B cell (primary cell): ENCODE measurements at regions not wholly inside any gene's neighbourhood (a gene's known extent, or its start where the extent isn't known, plus 50 kb on each side); places are given as distances from the start of the nearest gene placed in this dataset.

ENCODE experiments used
- ATAC-seq: fragments of 200-7000 bp; cut with Tn5 transposase; one replicate; pipeline ENCODE4 v1.10.0; 2021; ENCODE audit warnings: low read depth, mild to moderate bottlenecking, moderate number of reproducible peaks, moderate library complexity
- CTCF ChIA-PET: fragments of 350-600 bp; sonication (Branson Sonifier 250); formaldehyde crosslinking; loops from one replicate; lab custom pipeline; 2021; ENCODE audit warnings: antibody characterized with exemption, inconsistent platforms; lab: Charles Lee
- POLR2A ChIA-PET: fragments of 350-600 bp; sonication (Branson Sonifier 250); formaldehyde crosslinking; loops from one replicate; lab custom pipeline; 2021; ENCODE audit warnings: antibody characterized with exemption; lab: Charles Lee
- DNase-seq: peaks from one replicate; pipeline ENCODE4 v3.0.0; 2013
- H2AFZ ChIP-seq: 2 replicates; pipeline ENCODE4 v1.6.1; 2012; ENCODE audit warnings: mild to moderate bottlenecking, low read depth, low read length; ENCODE audit not compliant: insufficient read depth, poor library complexity, severe bottlenecking
- H3K27ac ChIP-seq, 2 donors: 1 replicate in 1 of 2; 2 replicates in 1 of 2; pipeline ENCODE4 v1.5.1; 2012 to 2013; ENCODE audit warnings: low read length in 2 of 2, mild to moderate bottlenecking in 2 of 2, moderate library complexity in 1 of 2
- H3K27me3 ChIP-seq, 4 experiments: fragments of 200-600 bp in 1 of 4; sonication (generic) in 1 of 4; replicated peaks in 1 of 4; 1 replicate in 2 of 4; 2 replicates in 2 of 4; pipeline versions ENCODE4 v1.6.1 to v1.7.0; 2013 to 2016; ENCODE audit warnings: low read length in 3 of 4, mild to moderate bottlenecking in 2 of 4, mixed read lengths in 1 of 4, moderate library complexity in 1 of 4; ENCODE audit not compliant: insufficient read depth in 4 of 4, control insufficient read depth in 3 of 4; ENCODE audit errors: control extremely low read depth in 1 of 4
- H3K36me3 ChIP-seq, 2 experiments: replicated peaks in 1 of 2; 1 replicate in 1 of 2; 2 replicates in 1 of 2; pipeline versions ENCODE4 v1.6.1 to v1.7.1; 2013; ENCODE audit warnings: low read length in 1 of 2; ENCODE audit not compliant: insufficient read depth in 2 of 2, control insufficient read depth in 1 of 2; ENCODE audit errors: control extremely low read depth in 1 of 2, extremely low read depth in 1 of 2
- H3K4me1 ChIP-seq, 2 donors: fragments of 200-600 bp in 1 of 2; sonication (generic) in 1 of 2; 1 replicate in 1 of 2; 2 replicates in 1 of 2; pipeline versions ENCODE4 v1.5.1 to v1.6.1; 2013 to 2017; ENCODE audit warnings: low read length in 2 of 2; ENCODE audit not compliant: control insufficient read depth in 2 of 2, insufficient read depth in 2 of 2
- H3K4me2 ChIP-seq: replicated peaks from 2 replicates; pipeline ENCODE3; 2012; ENCODE audit warnings: mild to moderate bottlenecking, low read depth, low read length; ENCODE audit not compliant: poor library complexity, severe bottlenecking
- H3K4me3 ChIP-seq, 5 experiments: fragments of 200-600 bp in 1 of 5; sonication (generic) in 1 of 5; 1 replicate in 3 of 5; 2 replicates in 2 of 5; pipeline versions ENCODE4 v1.5.1 to v1.7.0; 2011 to 2016; ENCODE audit warnings: low read length in 4 of 5, mild to moderate bottlenecking in 4 of 5, low read depth in 2 of 5, control low read depth in 1 of 5, moderate library complexity in 1 of 5; ENCODE audit not compliant: insufficient read depth in 1 of 5; ENCODE audit errors: control extremely low read depth in 1 of 5, extremely low read depth in 1 of 5
- H3K79me2 ChIP-seq: fragments of 200-600 bp; sonication (generic); one replicate; pipeline ENCODE4 v1.6.0; 2016; ENCODE audit warnings: low read length; ENCODE audit not compliant: control insufficient read depth, insufficient read depth
- H3K9ac ChIP-seq: fragments of 200-600 bp; sonication (generic); 2 replicates; pipeline ENCODE4 v1.6.1; 2017; ENCODE audit warnings: mild to moderate bottlenecking, low read length, moderate library complexity
- H3K9me3 ChIP-seq, 3 donors: one replicate each; pipeline versions ENCODE4 v1.6.1 to v1.7.1; 2013; ENCODE audit warnings: low read length in 2 of 3; ENCODE audit not compliant: control insufficient read depth in 2 of 3, insufficient read depth in 1 of 3; ENCODE audit errors: control extremely low read depth in 1 of 3
- H4K20me1 ChIP-seq: 2 replicates; pipeline ENCODE4 v1.6.0; 2012; ENCODE audit warnings: mild to moderate bottlenecking, low read length; ENCODE audit not compliant: insufficient read depth, control insufficient read depth, poor library complexity, severe bottlenecking
- H3K27ac Mint-ChIP-seq: one replicate; pipeline ENCODE4 v1.8.0; 2021; ENCODE audit warnings: mixed read lengths
- H3K27me3 Mint-ChIP-seq: one replicate; pipeline ENCODE4 v1.8.0; 2021; ENCODE audit warnings: mixed read lengths
- H3K4me1 Mint-ChIP-seq: one replicate; pipeline ENCODE4 v1.8.0; 2021; ENCODE audit warnings: mixed read lengths
- H3K4me3 Mint-ChIP-seq: one replicate; pipeline ENCODE4 v1.8.0; 2021; ENCODE audit warnings: mixed read lengths
- H3K9me3 Mint-ChIP-seq: one replicate; pipeline ENCODE4 v1.8.0; 2022; ENCODE audit warnings: mixed read lengths; ENCODE audit not compliant: insufficient read depth
- EZH2 ChIP-seq: IDR thresholded peaks from 2 replicates; pipeline ENCODE4 v1.6.1; 2012; ENCODE audit warnings: borderline replicate concordance, low read depth, mild to moderate bottlenecking, moderate library complexity, low read length; ENCODE audit not compliant: insufficient read depth, poor library complexity, severe bottlenecking
- WGBS: methylation state at CpG from one replicate; pipeline ENCODE4 v1.1.5; 2013; ENCODE audit warnings: missing lambda C conversion rate; ENCODE audit not compliant: insufficient coverage; 5-methylcytosine and 5-hydroxymethylcytosine counted together
- intact Hi-C: fragments of 100-400 bp; cut with micrococcal nuclease; formaldehyde crosslinking; loops from one replicate; pipeline ENCODE4 v1.10.0; 2022
- TF ChIP-seq, protein P1 (sequence below): fragments of 200-600 bp; IDR thresholded peaks from one replicate; pipeline ENCODE4 v1.8.0; 2022; ENCODE audit warnings: antibody characterized with exemption, mild to moderate bottlenecking

DNA sequence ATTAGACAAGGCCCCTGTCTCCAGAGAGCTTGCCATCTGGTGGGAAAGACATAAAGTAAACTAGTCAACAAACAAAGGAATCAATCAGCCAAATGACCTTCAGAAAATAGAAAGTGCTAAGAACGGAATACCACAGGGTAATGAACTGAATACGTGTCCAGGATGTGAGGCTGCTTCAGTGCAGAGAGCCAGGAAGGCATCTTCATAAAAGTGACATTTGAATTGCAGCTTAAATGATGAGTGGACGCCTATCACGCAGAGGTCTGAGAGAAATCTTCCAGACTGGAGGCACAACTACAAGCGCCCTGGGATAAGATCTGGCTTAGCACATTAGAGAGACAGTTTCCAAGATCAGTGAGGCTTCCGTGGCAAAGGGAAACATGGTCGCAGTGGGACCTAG is 574.1 kb upstream of the CDH8 start:
- Histone ChIP-seq H2AFZ (no peak overlapping the region), H3K4me3 (no peak overlapping the region), H3K4me2 (no peak overlapping the region), H3K4me1 (no peaks in the 10 kb centered on the region), H3K36me3 (no peaks in the 10 kb centered on the region), H3K79me2 (no peaks in the 10 kb centered on the region), H4K20me1 (no peaks in the 10 kb centered on the region), H3K9me3 (no peaks in the 10 kb centered on the region), H3K27me3 (no peaks in the 10 kb centered on the region), H3K27ac (no peak overlapping the region), H3K9ac (no peak overlapping the region)
- ATAC-seq (no peak), DNase-seq (no peak)
- Mint-ChIP-seq H3K9me3 (peaks cover 3% of the 10 kb centered on the region), H3K4me3 (no peak overlapping the region), H3K4me1 (no peaks in the 10 kb centered on the region), H3K27ac (no peak overlapping the region), H3K27me3 (no peaks in the 10 kb centered on the region)
- ChIA-PET POLR2A (no interaction called here), CTCF (no interaction called here)
- TF ChIP-seq EZH2, result no peak
- TF ChIP-seq, protein P1, sequence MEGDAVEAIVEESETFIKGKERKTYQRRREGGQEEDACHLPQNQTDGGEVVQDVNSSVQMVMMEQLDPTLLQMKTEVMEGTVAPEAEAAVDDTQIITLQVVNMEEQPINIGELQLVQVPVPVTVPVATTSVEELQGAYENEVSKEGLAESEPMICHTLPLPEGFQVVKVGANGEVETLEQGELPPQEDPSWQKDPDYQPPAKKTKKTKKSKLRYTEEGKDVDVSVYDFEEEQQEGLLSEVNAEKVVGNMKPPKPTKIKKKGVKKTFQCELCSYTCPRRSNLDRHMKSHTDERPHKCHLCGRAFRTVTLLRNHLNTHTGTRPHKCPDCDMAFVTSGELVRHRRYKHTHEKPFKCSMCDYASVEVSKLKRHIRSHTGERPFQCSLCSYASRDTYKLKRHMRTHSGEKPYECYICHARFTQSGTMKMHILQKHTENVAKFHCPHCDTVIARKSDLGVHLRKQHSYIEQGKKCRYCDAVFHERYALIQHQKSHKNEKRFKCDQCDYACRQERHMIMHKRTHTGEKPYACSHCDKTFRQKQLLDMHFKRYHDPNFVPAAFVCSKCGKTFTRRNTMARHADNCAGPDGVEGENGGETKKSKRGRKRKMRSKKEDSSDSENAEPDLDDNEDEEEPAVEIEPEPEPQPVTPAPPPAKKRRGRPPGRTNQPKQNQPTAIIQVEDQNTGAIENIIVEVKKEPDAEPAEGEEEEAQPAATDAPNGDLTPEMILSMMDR, result no peak
- WGBS, result 48% methylated on average over 7 of the region's 7 CpGs
- intact Hi-C loops, result no loop called here

DNA sequence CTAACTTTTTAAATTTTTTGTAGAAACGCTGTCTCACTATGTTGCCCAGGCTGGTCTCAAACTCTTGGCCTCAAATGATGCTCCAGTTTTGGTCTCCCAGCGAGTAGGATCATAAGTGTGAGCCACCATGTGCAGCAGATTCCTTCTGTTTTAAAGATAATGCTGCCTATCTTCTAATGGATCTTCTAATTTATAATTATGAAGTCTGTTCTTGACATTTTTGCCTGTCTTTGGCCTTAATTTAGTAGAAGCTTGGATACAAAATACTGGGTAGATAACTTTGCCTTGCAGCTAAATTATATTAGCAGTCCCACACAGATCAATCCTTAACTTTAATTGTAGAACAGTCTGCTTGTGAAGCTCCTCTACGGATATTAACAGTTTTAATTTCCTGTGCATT is 566.6 kb upstream of the CDH8 start:
- no peak overlapping the region for H3K4me3 ChIP-seq
- H3K9ac ChIP-seq, result no peak overlapping the region
- no peak for ATAC-seq
- Mint-ChIP-seq H3K27ac (no peak overlapping the region), H3K9me3 (peaks cover 2% of the 10 kb centered on the region), H3K4me3 (no peak overlapping the region), H3K27me3 (no peaks in the 10 kb centered on the region), H3K4me1 (no peaks in the 10 kb centered on the region)
- H3K27me3 ChIP-seq, result no peaks in the 10 kb centered on the region
- TF ChIP-seq EZH2, result no peak
- TF ChIP-seq, protein P1, result no peak
- intact Hi-C loops, result no loop called here
- H3K4me1 ChIP-seq, result no peaks in the 10 kb centered on the region
- POLR2A ChIA-PET, result no interaction called here
- no peak overlapping the region for H3K27ac ChIP-seq
- 100% methylated on average over 1 of the region's 3 CpGs for WGBS
- H4K20me1 ChIP-seq, result no peaks in the 10 kb centered on the region
- no peak overlapping the region for H3K4me2 ChIP-seq
- H3K36me3 ChIP-seq, result no peaks in the 10 kb centered on the region
- H2AFZ ChIP-seq, result no peak overlapping the region
- no peaks in the 10 kb centered on the region for H3K79me2 ChIP-seq
- CTCF ChIA-PET, result no interaction called here
- DNase-seq, result no peak
- no peaks in the 10 kb centered on the region for H3K9me3 ChIP-seq
